PC-3 (cell line): ENCODE measurements at regions not wholly inside any gene's neighbourhood (a gene's known extent, or its start where the extent isn't known, plus 50 kb on each side); places are given as distances from the start of the nearest gene placed in this dataset.

ENCODE experiments used
- ATAC-seq: fragments of 200-7000 bp; cut with Tn5 transposase; 2 replicates; pipeline ENCODE4 v1.9.1; 2020; ENCODE audit warnings: mild to moderate bottlenecking, moderate library complexity
- BruUV-seq: library from RNA; stranded (reverse); fragments of 400-500 nt; replicated peaks from 2 replicates; lab custom pipeline; 2021; lab: Mats Ljungman, UMichigan
- CTCF ChIA-PET: fragments of 300-600 bp; sonication (Branson Sonifier 250); formaldehyde crosslinking; loops from one replicate; lab custom pipeline; 2022; ENCODE audit warnings: antibody characterized with exemption; lab: Charles Lee
- POLR2A ChIA-PET: fragments of 300-600 bp; sonication (Branson Sonifier 250); formaldehyde crosslinking; loops from one replicate; lab custom pipeline; 2022; ENCODE audit warnings: antibody characterized with exemption; ENCODE audit not compliant: unreplicated experiment; lab: Charles Lee
- DNase-seq: peaks from one replicate; pipeline ENCODE4 v3.0.0-alpha.2; 2015
- H2AFZ ChIP-seq: fragments of 300-600 bp; sonication (generic); 2 replicates; pipeline ENCODE4 v1.6.0; 2016; ENCODE audit warnings: antibody characterized with exemption, low read length
- H3F3A ChIP-seq: fragments of 300-600 bp; sonication (generic); one replicate; pipeline ENCODE4 v1.6.0; 2017; ENCODE audit warnings: antibody characterized with exemption, low read length, control low read depth, mild to moderate bottlenecking; ENCODE audit not compliant: unreplicated experiment
- H3K27ac ChIP-seq: fragments of 300-600 bp; sonication (generic); 2 replicates; pipeline ENCODE4 v1.5.1; 2016; ENCODE audit warnings: mild to moderate bottlenecking, low read length
- H3K27me3 ChIP-seq: fragments of 300-600 bp; sonication (generic); 2 replicates; pipeline ENCODE4 v1.6.1; 2016; ENCODE audit warnings: low read length, mixed read lengths
- H3K36me3 ChIP-seq: fragments of 300-600 bp; sonication (generic); 2 replicates; pipeline ENCODE4 v1.6.1; 2016; ENCODE audit warnings: low read depth, mixed run types, low read length, mixed read lengths
- H3K4me1 ChIP-seq: fragments of 300-600 bp; sonication (generic); 2 replicates; pipeline ENCODE4 v1.5.1; 2016; ENCODE audit warnings: low read length; ENCODE audit not compliant: insufficient read depth
- H3K4me2 ChIP-seq: fragments of 300-600 bp; sonication (generic); 2 replicates; pipeline ENCODE4 v1.6.0; 2016; ENCODE audit warnings: low read length
- H3K4me3 ChIP-seq: fragments of 300-600 bp; sonication (generic); 2 replicates; pipeline ENCODE4 v1.5.1; 2016; ENCODE audit warnings: mild to moderate bottlenecking, low read length, mixed read lengths
- H3K79me2 ChIP-seq: fragments of 300-600 bp; sonication (generic); 2 replicates; pipeline ENCODE4 v1.6.1; 2017; ENCODE audit warnings: low read length, mixed read lengths
- H3K9ac ChIP-seq: fragments of 300-600 bp; sonication (generic); 2 replicates; pipeline ENCODE4 v1.6.0; 2016; ENCODE audit warnings: mild to moderate bottlenecking, low read length
- H3K9me2 ChIP-seq: fragments of 300-600 bp; sonication (generic); replicated peaks from 2 replicates; pipeline ENCODE4 v1.6.1; 2016; ENCODE audit warnings: mixed run types, low read length, mixed read lengths
- H3K9me3 ChIP-seq: fragments of 300-600 bp; sonication (generic); 2 replicates; pipeline ENCODE4 v1.6.1; 2016; ENCODE audit warnings: low read length, mixed read lengths
- H4K20me1 ChIP-seq: fragments of 300-600 bp; sonication (generic); 2 replicates; pipeline ENCODE4 v1.6.1; 2016; ENCODE audit warnings: low read length, mixed read lengths
- CTCF ChIP-seq: fragments of 300-600 bp; sonication (generic); conservative IDR thresholded peaks from 2 replicates; pipeline ENCODE4 v1.5.1; 2017; ENCODE audit warnings: antibody characterized with exemption, low read depth, mild to moderate bottlenecking, low read length
- EZH2 ChIP-seq: fragments of 300-600 bp; sonication (generic); IDR thresholded peaks from one replicate; pipeline ENCODE4 v1.6.1; 2017; ENCODE audit warnings: antibody characterized with exemption, mild to moderate bottlenecking, low read length; ENCODE audit not compliant: unreplicated experiment
- EZH2phosphoT487 ChIP-seq: fragments of 300-600 bp; sonication (generic); IDR thresholded peaks from 2 replicates; pipeline ENCODE4 v1.6.1; 2018; ENCODE audit warnings: mild to moderate bottlenecking, antibody characterized with exemption, low read length, borderline replicate concordance
- intact Hi-C: fragments of 100-400 bp; cut with micrococcal nuclease; formaldehyde crosslinking; loops from 2 replicates; pipeline ENCODE4 v1.9.0; 2023

GRCh38 chr2:11056614-11057013 lies 98.7 kb upstream of the SLC66A3 start:
- ATAC-seq, result peak; percentile 58
- H3K9ac ChIP-seq, result no peak overlapping the region
- H3K27ac ChIP-seq, result no peak overlapping the region
- peaks cover 9% of the 10 kb centered on the region; the same call in 1 of the 2 replicates for H3K9me3 ChIP-seq
- H2AFZ ChIP-seq, result no peak overlapping the region
- intact Hi-C loops, result no loop called here
- CTCF ChIA-PET, result no interaction called here
- H3K4me3 ChIP-seq, result no peak overlapping the region
- no peaks in the 10 kb centered on the region for H3K4me1 ChIP-seq
- H3K4me2 ChIP-seq, result no peak overlapping the region
- no peaks in the 10 kb centered on the region; the same call in 1 of the 2 replicates for H3K36me3 ChIP-seq
- POLR2A ChIA-PET, result no interaction called here
- peak; percentile 77 for DNase-seq
- no peaks in the 10 kb centered on the region for H3K27me3 ChIP-seq
- H3K79me2 ChIP-seq, result no peaks in the 10 kb centered on the region
- BruUV-seq, result no TSS peak
- H4K20me1 ChIP-seq, result no peaks in the 10 kb centered on the region
- H3K9me2 ChIP-seq, result no peaks in the 10 kb centered on the region
- no peaks in the 10 kb centered on the region for H3F3A ChIP-seq
- TF ChIP-seq CTCF, result no peak
- no peak for TF ChIP-seq EZH2phosphoT487
- TF ChIP-seq EZH2, result no peak

GRCh38 chr2:11057031-11057430 lies 98.2 kb upstream of the SLC66A3 start:
- no peaks in the 10 kb centered on the region for H3K79me2 ChIP-seq
- TF ChIP-seq CTCF (no peak), EZH2phosphoT487 (no peak), EZH2 (no peak)
- H3K4me2 ChIP-seq, result no peak overlapping the region
- H3K9me3 ChIP-seq, result peaks cover 13% of the 10 kb centered on the region; the same call in 1 of the 2 replicates
- H2AFZ ChIP-seq, result no peak overlapping the region
- no peak overlapping the region for H3K27ac ChIP-seq
- ATAC-seq, result no peak
- no peaks in the 10 kb centered on the region for H3K9me2 ChIP-seq
- H3K27me3 ChIP-seq, result no peaks in the 10 kb centered on the region
- H3K4me3 ChIP-seq, result no peak overlapping the region
- ChIA-PET CTCF (no interaction called here), POLR2A (no interaction called here)
- H4K20me1 ChIP-seq, result no peaks in the 10 kb centered on the region
- DNase-seq, result no peak
- intact Hi-C loops, result no loop called here
- H3K36me3 ChIP-seq, result no peaks in the 10 kb centered on the region; the same call in 1 of the 2 replicates
- no peaks in the 10 kb centered on the region for H3K4me1 ChIP-seq
- no peak overlapping the region for H3K9ac ChIP-seq
- no peaks in the 10 kb centered on the region for H3F3A ChIP-seq
- no TSS peak for BruUV-seq

- no peak overlapping the region for H3K9ac ChIP-seq
- ATAC-seq (no peak; the same call in 1 of the 2 replicates), DNase-seq (no peak)
- H3K79me2 ChIP-seq, result no peaks in the 10 kb centered on the region
- H3K36me3 ChIP-seq, result no peaks in the 10 kb centered on the region; the same call in 1 of the 2 replicates
- ChIA-PET POLR2A (no interaction called here), CTCF (no interaction called here)
- no peaks in the 10 kb centered on the region for H4K20me1 ChIP-seq
- H3K9me2 ChIP-seq, result no peaks in the 10 kb centered on the region
- H3F3A ChIP-seq, result no peaks in the 10 kb centered on the region
- H3K4me2 ChIP-seq, result no peak overlapping the region
- no peak overlapping the region for H3K4me3 ChIP-seq
- intact Hi-C loops, result no loop called here
- TF ChIP-seq EZH2phosphoT487, result no peak
- TF ChIP-seq EZH2, result no peak
- TF ChIP-seq CTCF, result no peak
- BruUV-seq, result no TSS peak
- H3K9me3 ChIP-seq, result peaks cover 14% of the 10 kb centered on the region; the same call in 1 of the 2 replicates
- H3K27me3 ChIP-seq, result no peaks in the 10 kb centered on the region
- H3K27ac ChIP-seq, result no peak overlapping the region
- H3K4me1 ChIP-seq, result no peaks in the 10 kb centered on the region
- no peak overlapping the region for H2AFZ ChIP-seq
Measured at GRCh38 chr2:11058129-11058528, 97.1 kb upstream of the SLC66A3 start.
